ENCODE measurements at regions not wholly inside any gene's neighbourhood (a gene's known extent, or its start where the extent isn't known, plus 50 kb on each side); places are given as distances from the start of the nearest gene placed in this dataset.
"Not testable (repeated sequence)": the region's sequence is repeated elsewhere in the genome, so short reads cannot be mapped to it uniquely, and the experiment has no call there.

DNA sequence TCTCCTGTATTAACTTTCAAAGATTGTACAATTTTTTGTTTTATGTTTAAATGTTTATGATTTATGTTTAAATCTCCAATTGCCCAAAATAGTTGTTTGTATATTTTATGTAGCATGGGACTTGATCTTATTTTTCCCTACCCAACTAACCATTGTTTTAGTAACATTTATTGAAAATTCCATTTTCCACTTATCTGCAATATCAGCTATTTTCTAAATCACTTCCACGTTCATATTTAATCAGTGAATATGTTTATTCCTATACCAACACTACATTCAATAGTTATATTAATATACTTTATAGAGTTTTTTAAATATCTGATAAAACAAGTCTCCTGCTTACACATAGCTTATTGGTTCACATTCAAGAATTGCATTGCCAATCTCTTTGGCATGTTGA lies 532.2 kb downstream of the CHSY3 start:
- DNase-seq: no peak

DNA sequence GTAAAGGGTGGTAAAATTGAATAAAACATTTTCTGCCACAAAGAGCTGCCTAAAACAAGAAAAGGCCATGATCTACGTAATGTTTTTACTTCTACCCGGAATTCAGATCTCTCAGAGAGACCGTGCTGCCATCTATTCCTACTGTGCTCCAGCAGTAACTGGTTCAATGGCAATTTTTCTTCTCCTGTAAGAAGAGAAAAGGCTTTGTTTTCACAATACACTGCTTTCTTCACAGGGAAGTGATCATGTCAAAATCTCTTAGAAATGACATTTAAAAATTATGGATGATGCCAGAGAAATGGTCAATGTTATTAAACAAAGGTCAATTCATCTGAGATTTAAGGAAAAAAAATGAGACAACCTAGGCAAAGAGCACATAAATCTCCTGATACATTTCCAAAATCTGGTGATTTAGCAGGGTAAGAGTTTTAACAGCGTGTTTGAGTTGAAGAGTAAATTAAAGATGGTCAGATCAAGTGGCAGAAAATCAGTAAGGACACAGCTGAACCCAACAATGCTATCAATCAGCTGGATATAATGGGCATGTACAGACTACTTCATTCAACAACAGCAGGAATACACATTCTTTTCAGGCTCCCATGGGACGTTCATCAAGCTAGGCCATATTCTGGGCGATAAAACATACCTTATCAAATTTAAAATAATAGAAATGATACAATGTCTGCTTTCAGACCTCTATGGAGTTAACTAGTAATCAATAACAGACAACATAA lies 523.1 kb downstream of the CHSY3 start:
- DNase-seq: no peak

- no peak for DNase-seq
Measured at GRCh38 chr5:130425424-130425823, 521.2 kb downstream of the CHSY3 start.

- no peak for DNase-seq
Measured at GRCh38 chr5:130424341-130424740, 520.1 kb downstream of the CHSY3 start.

DNA sequence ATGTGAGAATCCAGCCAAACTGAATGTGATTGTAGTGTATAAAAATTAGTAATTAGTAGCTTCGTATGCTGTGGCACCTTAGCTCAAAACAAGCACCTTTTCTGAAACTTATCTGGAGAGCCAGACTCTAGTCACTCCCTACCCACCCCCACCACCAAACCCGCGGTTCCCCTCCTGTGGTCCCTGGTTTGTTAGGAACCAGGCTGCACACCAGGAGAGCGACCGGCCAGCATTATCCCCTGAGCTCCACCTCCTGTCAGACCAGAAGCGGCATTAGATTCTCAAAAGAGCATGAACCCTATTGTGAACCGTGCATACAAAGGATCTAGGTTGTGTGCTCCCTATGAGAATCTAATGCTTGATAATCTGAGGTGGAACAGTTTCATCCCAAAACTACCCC lies 498.6 kb downstream of the CHSY3 start:
- no peak for DNase-seq

DNA sequence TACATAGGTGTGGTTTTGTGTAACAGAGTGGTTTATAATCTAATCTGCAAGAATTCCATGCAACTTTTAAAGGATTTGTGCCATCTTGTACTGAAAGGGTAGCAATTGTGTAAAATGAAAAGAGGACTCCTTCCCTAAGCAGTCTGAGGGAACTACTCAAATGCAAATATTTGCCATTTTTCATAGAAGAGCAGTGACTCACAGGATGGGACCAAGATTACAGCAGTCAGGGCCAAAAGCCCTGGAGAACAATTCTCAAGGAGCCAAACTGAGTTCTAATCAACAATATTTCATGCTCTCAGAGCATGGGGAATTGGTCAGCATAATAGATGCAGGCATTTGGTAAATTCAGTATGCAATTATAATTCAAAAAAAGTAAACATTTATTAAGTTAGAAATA lies 495.8 kb downstream of the CHSY3 start:
- no peak for DNase-seq

DNA sequence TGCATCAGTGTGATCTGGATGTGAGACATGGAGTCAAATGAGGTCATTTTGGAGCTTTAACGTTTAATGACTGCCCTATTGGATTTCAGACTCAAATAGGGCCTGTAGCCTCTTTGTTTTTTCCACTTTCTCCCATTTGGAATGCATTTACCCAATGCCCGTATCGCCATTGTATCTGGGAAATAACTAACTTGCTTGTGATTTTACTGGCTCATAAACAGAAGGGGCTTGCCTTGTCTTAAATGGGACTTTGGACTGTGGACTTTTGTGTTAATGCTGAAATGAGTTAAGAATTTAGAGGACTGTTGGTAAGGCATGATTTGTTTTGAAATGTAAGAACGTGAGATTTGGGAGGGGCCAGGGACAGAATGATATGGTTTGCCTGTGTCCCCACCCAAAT lies 494.6 kb downstream of the CHSY3 start:
- no peak for DNase-seq

DNA sequence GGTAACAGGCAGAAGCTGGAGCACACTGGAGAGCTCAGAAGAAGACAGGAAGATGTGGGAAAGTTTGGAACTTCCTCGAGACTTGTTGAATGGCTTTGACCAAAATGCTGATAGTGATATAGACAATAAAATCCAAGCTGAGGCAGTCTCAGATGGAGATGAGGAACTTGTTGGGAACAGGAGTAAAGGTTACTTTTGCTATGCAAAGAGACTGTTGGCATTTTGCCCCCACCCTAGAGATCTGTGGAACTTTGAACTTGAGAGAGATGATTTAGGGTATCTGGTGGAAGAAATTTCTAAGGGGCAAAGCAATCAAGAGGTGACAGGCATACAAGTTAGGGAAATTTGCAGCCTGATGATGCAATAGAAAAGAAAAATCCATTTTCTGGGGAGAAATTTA lies 493.5 kb downstream of the CHSY3 start:
- not testable (repeated sequence) for DNase-seq

DNA sequence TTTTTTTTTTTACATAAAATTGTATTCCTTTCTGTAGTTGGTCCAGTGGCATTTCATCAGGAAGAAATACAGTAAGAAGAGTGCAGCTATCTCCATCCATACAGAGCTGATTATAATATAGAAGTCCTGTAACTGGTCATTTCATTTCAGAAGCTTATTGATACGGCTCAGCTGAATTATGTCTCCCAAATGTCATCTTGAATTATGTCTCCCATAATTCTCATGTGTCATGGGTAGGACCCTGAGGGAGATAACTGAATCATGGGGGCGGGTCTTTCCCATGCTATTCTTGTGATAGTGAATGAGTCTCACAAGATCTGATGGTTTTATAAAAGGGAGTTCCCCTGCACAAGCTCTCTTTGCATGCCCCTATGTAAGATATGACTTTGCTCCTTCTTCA lies 492.9 kb downstream of the CHSY3 start:
- no peak for DNase-seq

- peak; percentile 6 for DNase-seq
Measured at GRCh38 chr5:130391727-130392264, 487.5 kb downstream of the CHSY3 start.

DNA sequence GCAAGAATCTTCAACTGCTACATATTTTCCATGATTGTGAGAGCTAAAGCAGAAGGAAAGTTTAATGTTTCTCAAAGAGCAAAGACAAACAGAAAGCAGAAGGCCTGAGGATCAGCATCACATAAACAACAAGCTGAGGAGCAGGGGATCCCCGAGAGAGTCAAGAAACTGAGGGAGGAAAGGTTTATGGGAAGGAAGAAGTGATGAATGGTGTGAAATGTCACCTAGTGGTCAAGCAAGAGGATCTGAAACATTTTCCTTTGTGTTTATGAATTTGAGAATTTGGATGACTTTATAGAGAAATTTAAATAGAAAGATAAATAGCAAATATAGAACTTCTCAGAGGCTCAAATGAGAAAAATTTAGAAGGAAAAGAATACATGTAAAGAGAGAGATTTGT lies 481.9 kb downstream of the CHSY3 start:
- no peak for DNase-seq

- DNase-seq: no peak
Measured at GRCh38 chr5:130385656-130386055, 481.4 kb downstream of the CHSY3 start.

- no peak for DNase-seq
Measured at GRCh38 chr5:130365956-130366355, 461.7 kb downstream of the CHSY3 start.

- no peak for DNase-seq
Measured at GRCh38 chr5:130350131-130350530, 445.9 kb downstream of the CHSY3 start.

- no peak for DNase-seq
Measured at GRCh38 chr5:130337179-130337888, 433.1 kb downstream of the CHSY3 start.

- DNase-seq: no peak
Measured at GRCh38 chr5:130335117-130335516, 430.9 kb downstream of the CHSY3 start.

- no peak for DNase-seq
Measured at GRCh38 chr5:130333089-130333488, 428.8 kb downstream of the CHSY3 start.

- no peak for DNase-seq
Measured at GRCh38 chr5:130331332-130331731, 427.1 kb downstream of the CHSY3 start.

- no peak for DNase-seq
Measured at GRCh38 chr5:130324953-130325671, 420.8 kb downstream of the CHSY3 start.

DNA sequence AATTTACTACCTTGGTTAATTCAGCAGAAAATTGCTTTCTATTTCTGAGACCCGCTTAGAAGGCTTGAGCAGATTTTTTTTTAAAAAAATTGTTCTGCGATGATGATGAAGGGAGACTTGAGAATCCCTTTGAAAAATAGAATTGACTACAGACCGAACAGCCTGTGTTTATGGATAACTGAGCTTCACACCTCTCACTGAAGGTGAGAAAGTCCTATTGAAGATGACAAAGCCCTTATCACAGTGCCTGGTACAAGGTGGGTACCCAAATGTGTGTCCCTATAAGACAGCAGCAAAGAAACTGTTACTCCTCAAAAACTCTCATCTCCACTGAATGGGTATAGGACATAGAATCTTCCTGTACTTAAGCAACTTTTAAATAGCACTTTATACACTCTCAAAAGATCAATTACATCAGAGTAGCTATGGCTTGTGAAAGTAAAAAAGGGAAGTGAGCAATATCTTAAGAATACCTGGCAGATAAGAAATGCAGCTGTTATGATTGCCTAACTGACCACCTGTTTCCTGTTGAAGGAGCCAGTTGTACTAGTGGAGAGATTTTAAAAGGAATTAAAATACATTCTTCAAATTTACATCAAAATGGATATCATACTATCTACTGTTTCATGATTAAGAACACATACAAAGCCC lies 419.7 kb downstream of the CHSY3 start:
- no peak for DNase-seq

DNA sequence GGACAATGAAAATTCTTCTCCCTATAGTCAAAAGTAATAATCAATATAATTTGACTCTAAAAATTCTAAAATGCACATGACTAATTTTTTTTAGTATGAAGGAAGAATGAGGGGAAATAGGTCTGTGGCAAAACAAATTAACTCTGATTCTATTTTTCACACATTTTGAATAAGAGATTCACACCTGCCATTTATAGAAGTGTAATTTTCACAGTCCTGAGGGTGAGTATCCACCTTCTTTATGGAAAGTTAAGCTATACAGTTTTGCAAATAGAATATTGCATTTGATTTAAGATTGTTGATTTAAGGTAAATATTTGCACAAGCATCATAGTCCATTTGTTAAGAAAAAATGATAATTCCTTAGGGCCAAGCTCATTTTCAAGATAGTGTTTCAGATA lies 417.7 kb downstream of the CHSY3 start:
- no peak for DNase-seq

DNA sequence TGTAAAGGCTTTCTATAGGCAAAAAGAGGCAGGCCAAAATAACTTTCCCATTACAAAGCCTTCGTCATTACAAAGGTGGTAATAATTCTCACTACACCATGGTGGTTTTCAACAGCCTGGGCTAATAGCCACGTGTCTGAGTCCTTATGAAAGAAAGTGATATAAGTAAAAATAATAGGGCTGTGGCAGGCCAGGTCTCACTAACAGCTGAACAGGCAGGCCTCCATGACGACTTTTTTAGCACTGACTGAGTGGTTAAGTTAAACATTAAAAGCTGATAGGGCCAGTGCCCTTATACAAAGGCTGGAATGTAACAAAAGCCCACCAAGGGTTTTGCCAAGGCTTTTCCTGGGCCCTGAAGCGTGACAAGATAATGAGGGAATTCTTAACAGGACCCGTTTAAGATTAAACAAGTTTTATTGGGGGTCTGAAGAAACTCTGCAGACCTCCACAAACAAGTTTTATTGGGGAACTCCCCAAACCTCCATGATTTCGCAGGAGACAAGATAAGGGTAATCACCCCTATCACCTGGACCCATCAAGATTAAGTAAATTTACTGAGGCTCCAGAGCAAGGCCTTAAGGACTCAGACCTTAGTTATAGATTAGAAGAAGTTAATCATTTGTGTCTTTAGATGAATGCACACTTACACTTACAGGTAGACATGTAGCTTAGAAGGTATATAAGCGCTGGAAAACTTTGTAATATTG lies 412.9 kb downstream of the CHSY3 start:
- DNase-seq: no peak

DNA sequence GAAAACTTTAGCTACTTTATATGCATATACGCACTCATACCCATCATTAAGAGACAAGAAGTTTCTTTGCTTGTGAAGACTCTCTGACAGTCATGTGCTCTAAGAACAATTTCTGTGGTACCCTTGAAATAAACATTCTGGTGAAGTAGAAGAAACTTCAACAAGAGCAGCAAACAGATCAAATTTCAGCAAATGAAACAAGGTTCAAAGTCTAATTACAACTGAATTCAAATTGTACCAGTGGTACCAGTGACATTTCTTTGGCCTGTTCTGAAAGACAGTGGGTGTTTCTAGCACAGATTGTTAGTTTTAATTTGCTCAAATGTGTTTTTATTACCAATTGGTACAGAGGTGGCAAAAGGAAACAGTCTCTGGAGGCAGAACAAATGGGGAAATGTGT lies 391.0 kb downstream of the CHSY3 start:
- no peak for DNase-seq

Measured in NCI-H774 (cell line).